AG04449 (cell line): ENCODE measurements at regions not wholly inside any gene's neighbourhood (a gene's known extent, or its start where the extent isn't known, plus 50 kb on each side); places are given as distances from the start of the nearest gene placed in this dataset.

ENCODE experiments used
- CTCF ChIA-PET: fragments of 350-600 bp; formaldehyde crosslinking; extraction: SDS; loops from one replicate; lab custom pipeline; 2021; ENCODE audit warnings: antibody characterized with exemption; lab: Yijun Ruan, JAX
- POLR2A ChIA-PET: fragments of 400-600, 350-600 bp; formaldehyde crosslinking; extraction: SDS; loops from one replicate; lab custom pipeline; 2020; ENCODE audit warnings: antibody characterized with exemption, inconsistent platforms; lab: Yijun Ruan, JAX
- DNase-seq: peaks from one replicate; pipeline ENCODE4 v3.0.0-alpha.2; 2010; ENCODE audit warnings: low read depth, low spot score
- H3K4me3 ChIP-seq: 2 replicates; pipeline ENCODE4 v1.5.1; 2011; ENCODE audit warnings: low read depth, mild to moderate bottlenecking, control low read depth, low read length
- TF ChIP-seq, protein P1 (sequence below): IDR thresholded peaks from one replicate; pipeline ENCODE4 v1.5.1; 2011; ENCODE audit warnings: mild to moderate bottlenecking, moderate library complexity, low read length, control low read depth, inconsistent platforms; ENCODE audit not compliant: insufficient read depth; ENCODE audit errors: missing control alignments

DNA sequence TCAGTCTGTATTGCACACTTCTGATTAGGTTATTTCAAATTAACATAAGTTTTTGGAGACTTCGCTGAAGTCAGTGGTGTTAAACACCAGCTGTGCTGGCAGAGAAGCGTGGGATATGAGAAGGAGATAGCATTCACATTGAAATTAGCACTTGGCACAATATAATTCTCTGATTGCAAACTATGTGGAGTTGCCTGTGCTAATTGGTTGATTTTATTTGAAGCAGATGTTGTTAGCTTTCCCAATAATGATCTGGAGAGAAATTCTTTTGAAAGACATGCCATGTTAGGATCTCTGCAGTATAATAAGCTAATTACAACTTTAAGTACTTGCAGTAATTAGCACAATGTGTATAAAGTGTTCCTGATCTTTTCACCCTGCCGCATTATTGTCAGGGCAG, 367.4 kb upstream of the ARX start:
- TF ChIP-seq, protein P1, sequence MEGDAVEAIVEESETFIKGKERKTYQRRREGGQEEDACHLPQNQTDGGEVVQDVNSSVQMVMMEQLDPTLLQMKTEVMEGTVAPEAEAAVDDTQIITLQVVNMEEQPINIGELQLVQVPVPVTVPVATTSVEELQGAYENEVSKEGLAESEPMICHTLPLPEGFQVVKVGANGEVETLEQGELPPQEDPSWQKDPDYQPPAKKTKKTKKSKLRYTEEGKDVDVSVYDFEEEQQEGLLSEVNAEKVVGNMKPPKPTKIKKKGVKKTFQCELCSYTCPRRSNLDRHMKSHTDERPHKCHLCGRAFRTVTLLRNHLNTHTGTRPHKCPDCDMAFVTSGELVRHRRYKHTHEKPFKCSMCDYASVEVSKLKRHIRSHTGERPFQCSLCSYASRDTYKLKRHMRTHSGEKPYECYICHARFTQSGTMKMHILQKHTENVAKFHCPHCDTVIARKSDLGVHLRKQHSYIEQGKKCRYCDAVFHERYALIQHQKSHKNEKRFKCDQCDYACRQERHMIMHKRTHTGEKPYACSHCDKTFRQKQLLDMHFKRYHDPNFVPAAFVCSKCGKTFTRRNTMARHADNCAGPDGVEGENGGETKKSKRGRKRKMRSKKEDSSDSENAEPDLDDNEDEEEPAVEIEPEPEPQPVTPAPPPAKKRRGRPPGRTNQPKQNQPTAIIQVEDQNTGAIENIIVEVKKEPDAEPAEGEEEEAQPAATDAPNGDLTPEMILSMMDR = no peak
- ChIA-PET POLR2A (no interaction called here), CTCF (no interaction called here)
- DNase-seq = no peak
- no peak overlapping the region for H3K4me3 ChIP-seq

DNA sequence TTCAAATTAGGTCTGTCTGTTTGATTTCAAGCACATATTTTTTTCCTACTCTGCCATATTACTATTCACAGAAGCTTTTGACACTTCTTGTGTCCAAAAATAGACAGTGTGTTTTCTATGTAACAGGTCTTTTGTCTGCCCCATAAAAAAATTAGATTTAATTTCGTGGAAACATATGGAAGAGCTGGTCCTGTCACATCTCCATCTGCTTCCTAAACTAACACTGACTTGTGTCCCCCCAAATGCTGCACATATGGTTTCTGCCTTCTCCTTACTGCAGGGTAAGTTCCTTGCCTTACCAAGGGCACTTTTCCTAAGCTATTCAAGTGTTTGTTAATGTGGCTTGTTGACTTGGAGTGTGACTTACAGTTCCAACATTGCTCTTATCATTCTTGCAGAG, 340.7 kb upstream of the ARX start:
- POLR2A ChIA-PET = no interaction called here
- CTCF ChIA-PET = no interaction called here
- no peak overlapping the region for H3K4me3 ChIP-seq
- TF ChIP-seq, protein P1 = no peak
- DNase-seq = no peak

DNA sequence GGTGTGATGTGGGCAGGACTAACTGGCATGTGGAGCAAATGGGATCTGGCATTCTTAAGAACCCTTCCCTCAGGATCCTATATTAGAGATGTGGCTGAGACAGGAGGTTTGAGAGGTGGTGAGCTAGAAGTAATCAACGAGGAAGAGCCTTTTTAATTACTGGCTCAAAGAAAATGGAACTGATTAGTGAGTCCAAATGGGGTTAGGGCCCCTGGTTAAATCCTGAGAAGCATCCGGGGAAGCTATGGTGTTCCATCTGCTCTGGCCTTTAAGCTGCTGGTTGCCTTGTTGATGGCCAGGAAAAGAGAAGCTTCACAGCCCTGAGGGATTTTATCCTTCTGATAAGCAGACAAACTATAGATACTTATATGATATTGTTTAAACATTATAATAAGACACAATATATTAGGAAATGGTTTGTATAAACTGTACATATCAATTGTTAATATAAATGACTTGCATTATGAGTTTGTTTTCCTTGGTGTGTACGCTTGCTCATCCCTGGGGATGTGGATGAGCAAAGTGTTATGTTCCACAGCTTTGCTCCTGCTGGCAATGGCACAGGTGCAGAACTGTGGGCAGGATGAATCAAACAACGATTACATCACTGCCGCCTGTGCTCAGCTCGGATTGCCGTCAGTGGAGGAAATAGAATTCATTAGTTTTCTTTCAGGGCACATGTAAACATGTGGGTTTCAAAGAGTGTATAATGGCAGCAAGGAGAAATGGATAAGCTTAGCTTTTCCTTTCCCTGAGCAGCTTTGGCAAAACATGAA, 328.6 kb upstream of the ARX start:
- TF ChIP-seq, protein P1 = no peak
- CTCF ChIA-PET = no interaction called here
- POLR2A ChIA-PET = no interaction called here
- H3K4me3 ChIP-seq = no peak overlapping the region
- no peak for DNase-seq

DNA sequence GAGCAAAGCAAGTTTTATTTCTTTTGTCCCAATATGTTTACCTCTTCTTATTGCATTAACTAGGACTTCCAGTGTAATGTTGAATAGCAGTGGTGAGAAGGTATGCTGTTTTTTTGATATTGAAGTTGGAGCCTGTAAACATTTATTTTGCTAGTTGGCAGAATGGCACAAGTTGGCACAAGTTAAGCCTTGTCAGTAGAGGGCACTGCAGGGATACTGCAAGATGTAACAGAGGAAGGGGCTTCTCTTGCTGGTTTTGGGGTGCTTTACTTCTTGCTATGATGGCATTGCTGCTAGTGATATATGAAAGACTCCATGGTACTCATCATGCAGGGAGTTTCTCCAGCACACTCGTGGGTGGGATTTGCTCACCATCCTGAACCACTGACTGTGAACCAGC, 327.3 kb upstream of the ARX start:
- no peak overlapping the region for H3K4me3 ChIP-seq
- CTCF ChIA-PET = no interaction called here
- no peak for DNase-seq
- POLR2A ChIA-PET = no interaction called here
- TF ChIP-seq, protein P1 = no peak

DNA sequence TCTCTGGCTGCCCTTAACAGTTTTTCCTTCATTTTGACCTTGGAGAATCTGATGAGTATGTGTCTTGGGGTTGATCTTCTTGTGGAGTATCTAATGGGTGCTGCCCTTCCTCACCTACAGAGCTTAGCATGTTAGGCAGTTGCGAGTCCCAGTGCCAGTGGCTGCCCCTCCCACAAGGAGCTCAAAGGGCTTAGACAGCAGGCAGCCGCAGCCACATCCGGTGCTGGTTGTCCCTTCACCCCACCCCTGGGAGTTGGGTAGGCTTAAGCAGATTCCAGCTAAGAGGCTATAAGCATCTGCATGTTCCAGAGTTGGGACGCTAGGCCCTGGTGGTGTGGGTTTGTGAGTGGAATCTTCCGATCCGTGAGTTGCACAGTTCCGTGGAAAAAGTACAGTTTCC, 322.1 kb upstream of the ARX start:
- CTCF ChIA-PET = no interaction called here
- DNase-seq = no peak

DNA sequence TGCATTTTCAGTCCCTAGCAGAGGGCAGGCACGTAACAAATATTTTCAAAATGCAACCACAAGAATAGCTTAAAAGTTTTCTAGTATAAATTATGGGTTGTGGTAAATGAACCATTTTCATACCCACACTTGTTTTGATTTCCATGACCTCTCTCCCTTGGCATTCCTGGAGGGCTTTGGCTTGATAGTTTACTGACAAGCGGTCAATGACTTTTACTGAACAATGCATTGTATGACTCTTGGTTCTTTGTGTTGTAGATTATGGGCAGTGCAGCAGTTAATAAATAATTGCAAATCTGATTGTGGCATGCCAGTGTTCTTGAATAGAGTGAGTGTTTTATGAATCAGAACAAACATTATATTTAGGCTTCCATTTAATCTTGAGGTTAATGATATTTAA, 285.2 kb upstream of the ARX start:
- H3K4me3 ChIP-seq = no peak overlapping the region
- no peak for DNase-seq
- CTCF ChIA-PET = no interaction called here
- TF ChIP-seq, protein P1 = no peak
- POLR2A ChIA-PET = no interaction called here

More for the DNA sequence above, 322.1 kb upstream of the ARX start:
- POLR2A ChIA-PET = no interaction called here
- no peak overlapping the region for H3K4me3 ChIP-seq
- TF ChIP-seq, protein P1 = no peak
